Chondrocyte (in vitro differentiated cells): ENCODE measurements at regions not wholly inside any gene's neighbourhood (a gene's known extent, or its start where the extent isn't known, plus 50 kb on each side); places are given as distances from the start of the nearest gene placed in this dataset.

Experiments
- DNase-seq: peaks from one replicate; pipeline ENCODE4 v3.0.0; 2021; ENCODE audit warnings: mixed read lengths, low spot score
- H3K27ac Mint-ChIP-seq: one replicate; pipeline ENCODE4 v1.8.0; 2021; ENCODE audit warnings: mild to moderate bottlenecking, moderate library complexity, mixed read lengths; ENCODE audit not compliant: unreplicated experiment
- H3K27me3 Mint-ChIP-seq: 2 replicates; pipeline ENCODE4 v1.8.0; 2021; ENCODE audit warnings: low read depth, mixed read lengths
- H3K36me3 Mint-ChIP-seq: 2 replicates; pipeline ENCODE4 v1.8.0; 2021; ENCODE audit warnings: low read depth, mixed read lengths
- H3K4me1 Mint-ChIP-seq: 2 replicates; pipeline ENCODE4 v1.8.0; 2021; ENCODE audit warnings: low read depth, mild to moderate bottlenecking, mixed read lengths
- H3K4me3 Mint-ChIP-seq: one replicate; pipeline ENCODE4 v1.8.0; 2021; ENCODE audit warnings: mild to moderate bottlenecking, moderate library complexity, mixed read lengths; ENCODE audit not compliant: unreplicated experiment
- H3K9me3 Mint-ChIP-seq: 2 replicates; pipeline ENCODE4 v1.8.0; 2021; ENCODE audit warnings: low read depth, mixed read lengths
- CTCF ChIP-seq: fragments of 200-600 bp; sonication (generic); IDR thresholded peaks from 2 replicates; pipeline ENCODE4 v1.5.0; 2021; ENCODE audit warnings: antibody characterized with exemption, mild to moderate bottlenecking, moderate library complexity

GRCh38 chr4:178082906-178083305 lies 640.7 kb upstream of the AGA start:
- no peak for TF ChIP-seq CTCF
- DNase-seq: no peak
- H3K36me3 Mint-ChIP-seq: no peaks in the 10 kb centered on the region
- no peaks in the 10 kb centered on the region for H3K9me3 Mint-ChIP-seq
- peaks cover 9% of the 10 kb centered on the region for H3K27me3 Mint-ChIP-seq
- no peak overlapping the region for H3K4me3 Mint-ChIP-seq
- no peak overlapping the region for H3K27ac Mint-ChIP-seq
- peaks cover 7% of the 10 kb centered on the region for H3K4me1 Mint-ChIP-seq

- TF ChIP-seq CTCF: no peak
- H3K36me3 Mint-ChIP-seq: no peaks in the 10 kb centered on the region
- no peak for DNase-seq
- no peak overlapping the region for H3K27ac Mint-ChIP-seq
- no peaks in the 10 kb centered on the region for H3K9me3 Mint-ChIP-seq
- H3K27me3 Mint-ChIP-seq: peaks cover 12% of the 10 kb centered on the region
- peaks cover 7% of the 10 kb centered on the region for H3K4me1 Mint-ChIP-seq
- no peak overlapping the region for H3K4me3 Mint-ChIP-seq
These were observed 641.7 kb upstream of the AGA start for GRCh38 chr4:178083968-178084367.

GRCh38 chr4:178086320-178086719 lies 644.1 kb upstream of the AGA start:
- no peaks in the 10 kb centered on the region for H3K9me3 Mint-ChIP-seq
- peak overlapping the region; percentile 10 for H3K27ac Mint-ChIP-seq
- no peak overlapping the region for H3K4me3 Mint-ChIP-seq
- TF ChIP-seq CTCF: no peak
- H3K4me1 Mint-ChIP-seq: peaks cover 3% of the 10 kb centered on the region
- DNase-seq: no peak
- H3K36me3 Mint-ChIP-seq: no peaks in the 10 kb centered on the region
- H3K27me3 Mint-ChIP-seq: peaks cover 12% of the 10 kb centered on the region

- Mint-ChIP-seq H3K36me3 (no peaks in the 10 kb centered on the region), H3K27ac (no peak overlapping the region), H3K4me3 (no peak overlapping the region), H3K4me1 (no peaks in the 10 kb centered on the region), H3K9me3 (no peaks in the 10 kb centered on the region), H3K27me3 (peaks cover 17% of the 10 kb centered on the region)
- DNase-seq: peak; percentile 72
- no peak for TF ChIP-seq CTCF
These were observed 648.6 kb upstream of the AGA start for GRCh38 chr4:178090640-178091411.

GRCh38 chr4:178102139-178102538 lies 659.9 kb upstream of the AGA start:
- DNase-seq: no peak
- Mint-ChIP-seq H3K4me3 (no peak overlapping the region), H3K9me3 (no peaks in the 10 kb centered on the region), H3K27me3 (no peaks in the 10 kb centered on the region), H3K36me3 (no peaks in the 10 kb centered on the region), H3K27ac (no peak overlapping the region), H3K4me1 (no peaks in the 10 kb centered on the region)
- no peak for TF ChIP-seq CTCF
